Mammary epithelial cell (primary cell): ENCODE measurements at regions not wholly inside any gene's neighbourhood (a gene's known extent, or its start where the extent isn't known, plus 50 kb on each side); places are given as distances from the start of the nearest gene placed in this dataset.

Source experiments
- CTCF ChIP-seq, 2 donors: IDR thresholded peaks in 1 of 2; conservative IDR thresholded peaks in 1 of 2; 2 replicates each; pipeline ENCODE4 v1.5.1; 2011 to 2012; ENCODE audit warnings: inconsistent platforms in 2 of 2, low read length in 2 of 2, mild to moderate bottlenecking in 2 of 2, control low read depth in 1 of 2, low read depth in 1 of 2; ENCODE audit not compliant: insufficient read depth in 1 of 2; ENCODE audit errors: extremely low read depth in 1 of 2
- EZH2 ChIP-seq: IDR thresholded peaks from 2 replicates; pipeline ENCODE4 v1.6.1; 2012; ENCODE audit warnings: low read length, inconsistent platforms, borderline replicate concordance

DNA sequence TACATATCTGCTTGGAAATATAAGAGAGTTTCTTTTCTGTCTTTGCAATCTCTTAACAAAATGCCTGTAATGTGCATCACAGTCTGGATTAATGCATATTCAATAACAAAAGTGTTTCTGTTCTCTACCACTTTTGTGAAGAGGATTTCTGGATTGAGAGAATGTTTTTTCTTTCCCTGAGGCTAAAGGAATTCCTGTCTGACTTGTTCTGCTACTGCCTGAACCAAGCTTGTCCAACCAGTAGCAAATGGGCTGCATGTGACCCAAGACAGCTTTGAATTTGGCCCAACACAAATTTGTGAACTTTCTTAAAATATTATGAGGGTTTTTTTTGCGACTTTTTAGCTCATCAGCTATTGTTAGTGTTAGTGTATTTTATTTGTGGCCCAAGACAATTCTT, 1133.9 kb downstream of the SH3BGRL start:
- TF ChIP-seq CTCF (conservative IDR thresholded peaks at IDR 0.05 in 1 of 2, IDR thresholded peaks at IDR 0.05 in 1 of 2; ENCODE audit: extremely low read depth in 1 of 2, insufficient read depth in 1 of 2, low read depth in 1 of 2, low read length in 2 of 2) = no peak
- no peak for TF ChIP-seq EZH2
